ENCODE measurements at regions not wholly inside any gene's neighbourhood (a gene's known extent, or its start where the extent isn't known, plus 50 kb on each side); places are given as distances from the start of the nearest gene placed in this dataset.

DNA sequence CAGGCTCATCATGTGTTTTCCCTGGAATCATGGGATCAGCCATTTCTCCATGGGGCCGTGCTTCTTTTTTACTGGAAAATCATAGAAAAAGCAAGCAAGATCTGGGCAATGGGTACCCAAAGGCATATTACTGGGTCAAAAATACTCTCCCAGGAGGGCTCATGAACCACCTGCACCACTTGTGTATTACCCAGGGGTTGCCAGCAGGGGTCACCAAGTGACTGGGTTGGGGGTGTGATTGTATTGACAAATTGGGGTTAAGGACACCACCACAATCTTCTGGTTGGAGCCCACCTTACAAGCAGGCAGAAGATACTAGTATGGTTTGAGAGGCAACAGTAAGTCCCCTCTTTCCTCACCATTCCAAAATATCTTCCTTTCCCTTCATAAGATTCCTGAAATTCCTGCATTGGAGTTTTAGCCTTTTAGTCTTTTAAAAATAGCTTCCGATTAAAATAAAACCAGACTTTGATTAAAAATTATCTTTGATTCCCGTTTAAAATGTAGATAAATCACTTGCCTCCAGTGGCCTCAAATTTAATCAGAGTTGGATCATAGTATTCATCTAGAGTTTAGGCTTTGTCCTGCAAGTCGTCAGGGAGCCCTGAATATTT, 603.3 kb downstream of the KIF4B start:
- no peak overlapping the region for H3K4ac ChIP-seq (replicated peaks; ENCODE audit: insufficient read length, low read depth, low read length)
- no peak overlapping the region for H2AK5ac ChIP-seq (ENCODE audit: low read depth, low read length)
- no peak overlapping the region for H3K4me2 ChIP-seq (ENCODE audit: insufficient read depth in 1 of 2, low read depth in 2 of 2, low read length in 2 of 2)
- no peak overlapping the region for H3K4me3 ChIP-seq (ENCODE audit: extremely low read depth in 1 of 4, insufficient read depth in 2 of 4, low read depth in 3 of 4, low read length in 4 of 4)
- peak; percentile 13 to 90 for DNase-seq (ENCODE audit: low read depth in 1 of 2, low spot score in 2 of 2)
- H3K27me3 ChIP-seq (replicated peaks in 1 of 4; ENCODE audit: control insufficient read depth in 3 of 4, extremely low read depth in 1 of 4, insufficient read depth in 3 of 4, low read length in 3 of 4): no peaks in the 10 kb centered on the region
- no peaks in the 10 kb centered on the region for H3K79me2 ChIP-seq (ENCODE audit: control insufficient read depth in 1 of 2, insufficient read depth in 2 of 2, low read length in 2 of 2)
- peaks cover 0 to 6% (median 2%) of the 10 kb centered on the region in 4 experiments; a peak in 2 of 7 replicates for H3K4me1 ChIP-seq (replicated peaks in 1 of 4; ENCODE audit: control insufficient read depth in 3 of 4, insufficient read depth in 4 of 4, low read length in 3 of 4)
- H2BK120ac ChIP-seq (replicated peaks; ENCODE audit: low read depth, low read length): no peak overlapping the region
- H3K36me3 ChIP-seq (ENCODE audit: control insufficient read depth in 2 of 4, insufficient read depth in 4 of 4, low read length in 3 of 4): no peaks in the 10 kb centered on the region
- no peaks in the 10 kb centered on the region for H4K20me1 ChIP-seq (replicated peaks in 1 of 2; ENCODE audit: control insufficient read depth in 1 of 2, insufficient read depth in 2 of 2, low read length in 2 of 2)
- no peaks in the 10 kb centered on the region for H3K79me1 ChIP-seq (ENCODE audit: low read depth, low read length)
- H4K8ac ChIP-seq (ENCODE audit: extremely low read depth, insufficient read depth, low read length): no peak overlapping the region
- ChIA-PET CTCF (ENCODE audit: partially characterized antibody) (interaction anchor here (0.7 to 2.8 kb wide), 19 partner anchors 12 to 1325 kb away, joined by 3 to 10 read pairs (median 3); no protein-coding TSS in a partner anchor), POLR2A (ENCODE audit: partially characterized antibody) (no interaction called here)
- H3K23ac ChIP-seq (ENCODE audit: insufficient read length): no peak overlapping the region
- no peaks in the 10 kb centered on the region for H3K23me2 ChIP-seq (ENCODE audit: low read depth, low read length)
- no peak overlapping the region for H2BK20ac ChIP-seq (ENCODE audit: low read length)
- no peak overlapping the region for H2BK5ac ChIP-seq (ENCODE audit: low read depth, low read length)
- 78% methylated on average over 4 of the region's 4 CpGs; no CpG with 5 or more reads in 1 of the 2 experiments for WGBS, 2 experiments (ENCODE audit: extremely low coverage in 1 of 2, insufficient coverage in 1 of 2, insufficient read length in 1 of 2, insufficient replicate concordance in 2 of 2, low coverage in 1 of 2, low lambda C conversion rate in 2 of 2, missing lambda C conversion rate in 1 of 2)
- H3K9ac ChIP-seq (replicated peaks in 1 of 4; ENCODE audit: extremely low read depth in 1 of 4, low read depth in 3 of 4, low read length in 3 of 4): no peak overlapping the region
- peak; percentile 97 for FAIRE-seq
- H2BK12ac ChIP-seq (ENCODE audit: low read depth, low read length): no peak overlapping the region
- no peak overlapping the region for H4K5ac ChIP-seq (ENCODE audit: insufficient read length, low read depth, low read length)
- no peak overlapping the region for H2BK15ac ChIP-seq (ENCODE audit: low read length)
- no peak overlapping the region for H3K14ac ChIP-seq (ENCODE audit: insufficient read length)
- H3K27ac ChIP-seq (ENCODE audit: low read depth, low read length): no peak overlapping the region
- H3K9me3 ChIP-seq (ENCODE audit: insufficient read depth in 2 of 2, low read depth in 1 of 2, low read length in 1 of 2): no peaks in the 10 kb centered on the region
- H4K91ac ChIP-seq (replicated peaks; ENCODE audit: insufficient read length, low read length): no peak overlapping the region
- H2AFZ ChIP-seq (ENCODE audit: low read length): no peak overlapping the region
- no peak overlapping the region for H3K18ac ChIP-seq (ENCODE audit: extremely low read depth, low read length)
- TF ChIP-seq KDM4A (IDR thresholded peaks at IDR 0.05; ENCODE audit: low read depth, low read length, severe bottlenecking) (no peak), RAD21 (IDR thresholded peaks at IDR 0.05 in 1 of 2, conservative IDR thresholded peaks at IDR 0.05 in 1 of 2; ENCODE audit: low read depth in 2 of 2, low read length in 2 of 2) (peak; percentile 97 to 99)
- TF ChIP-seq, protein P1, sequence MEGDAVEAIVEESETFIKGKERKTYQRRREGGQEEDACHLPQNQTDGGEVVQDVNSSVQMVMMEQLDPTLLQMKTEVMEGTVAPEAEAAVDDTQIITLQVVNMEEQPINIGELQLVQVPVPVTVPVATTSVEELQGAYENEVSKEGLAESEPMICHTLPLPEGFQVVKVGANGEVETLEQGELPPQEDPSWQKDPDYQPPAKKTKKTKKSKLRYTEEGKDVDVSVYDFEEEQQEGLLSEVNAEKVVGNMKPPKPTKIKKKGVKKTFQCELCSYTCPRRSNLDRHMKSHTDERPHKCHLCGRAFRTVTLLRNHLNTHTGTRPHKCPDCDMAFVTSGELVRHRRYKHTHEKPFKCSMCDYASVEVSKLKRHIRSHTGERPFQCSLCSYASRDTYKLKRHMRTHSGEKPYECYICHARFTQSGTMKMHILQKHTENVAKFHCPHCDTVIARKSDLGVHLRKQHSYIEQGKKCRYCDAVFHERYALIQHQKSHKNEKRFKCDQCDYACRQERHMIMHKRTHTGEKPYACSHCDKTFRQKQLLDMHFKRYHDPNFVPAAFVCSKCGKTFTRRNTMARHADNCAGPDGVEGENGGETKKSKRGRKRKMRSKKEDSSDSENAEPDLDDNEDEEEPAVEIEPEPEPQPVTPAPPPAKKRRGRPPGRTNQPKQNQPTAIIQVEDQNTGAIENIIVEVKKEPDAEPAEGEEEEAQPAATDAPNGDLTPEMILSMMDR (IDR thresholded peaks at IDR 0.05; ENCODE audit: control extremely low read depth in 1 of 3, insufficient read depth in 1 of 3, low read depth in 1 of 3, low read length in 3 of 3): peak; percentile 82 to 87 (median 85)
- no peak overlapping the region for H3K56ac ChIP-seq (replicated peaks; ENCODE audit: insufficient read length, low read depth, low read length)

Data from H1 (cell line).